H9 (cell line): ENCODE measurements at regions not wholly inside any gene's neighbourhood (a gene's known extent, or its start where the extent isn't known, plus 50 kb on each side); places are given as distances from the start of the nearest gene placed in this dataset.

ENCODE experiments used
- DNase-seq: peaks from one replicate; pipeline ENCODE4 v3.0.0-alpha.2; 2017
- H2AFZ ChIP-seq: one replicate; pipeline ENCODE4 v1.6.1; 2013; ENCODE audit warnings: mild to moderate bottlenecking, low read length, control low read depth, moderate library complexity
- H2AK5ac ChIP-seq: 2 replicates; pipeline ENCODE4 v1.6.1; 2013; ENCODE audit warnings: low read length, control low read depth, mixed read lengths; ENCODE audit not compliant: insufficient read length
- H2BK120ac ChIP-seq: one replicate; pipeline ENCODE4 v1.6.1; 2013; ENCODE audit warnings: low read depth, mild to moderate bottlenecking, low read length, control low read depth, inconsistent platforms; ENCODE audit not compliant: poor library complexity, severe bottlenecking
- H2BK12ac ChIP-seq: 2 replicates; pipeline ENCODE4 v1.6.1; 2013; ENCODE audit warnings: low read length, control low read depth, mixed read lengths, low read depth; ENCODE audit not compliant: insufficient read length
- H2BK15ac ChIP-seq: 2 replicates; pipeline ENCODE4 v1.6.1; 2013; ENCODE audit warnings: low read depth, low read length, control low read depth
- H2BK20ac ChIP-seq: one replicate; pipeline ENCODE4 v1.6.1; 2013; ENCODE audit warnings: low read depth, mild to moderate bottlenecking, low read length, control low read depth, inconsistent platforms; ENCODE audit not compliant: poor library complexity, severe bottlenecking
- H2BK5ac ChIP-seq: 2 replicates; pipeline ENCODE4 v1.6.1; 2013; ENCODE audit warnings: low read length, control low read depth, mixed read lengths; ENCODE audit not compliant: insufficient read length
- H3K14ac ChIP-seq: 2 replicates; pipeline ENCODE4 v1.6.1; 2013; ENCODE audit warnings: low read length, control low read depth; ENCODE audit not compliant: insufficient read depth
- H3K18ac ChIP-seq: 2 replicates; pipeline ENCODE4 v1.6.1; 2013; ENCODE audit warnings: low read depth, mild to moderate bottlenecking, mixed read lengths, low read length, control low read depth; ENCODE audit not compliant: insufficient read length
- H3K23ac ChIP-seq: 2 replicates; pipeline ENCODE4 v1.6.1; 2013; ENCODE audit warnings: low read length, control low read depth, mixed read lengths, low read depth; ENCODE audit not compliant: insufficient read length
- H3K23me2 ChIP-seq: 2 replicates; pipeline ENCODE4 v1.6.1; 2013; ENCODE audit warnings: low read depth, mild to moderate bottlenecking, mixed read lengths, low read length, control low read depth; ENCODE audit not compliant: insufficient read length, poor library complexity, severe bottlenecking
- H3K27ac ChIP-seq: 2 replicates; pipeline ENCODE4 v1.5.1; 2013; ENCODE audit warnings: low read length, control low read depth, mixed read lengths, low read depth; ENCODE audit not compliant: insufficient read length
- H3K27me3 ChIP-seq: 2 replicates; pipeline ENCODE4 v1.6.1; 2013; ENCODE audit warnings: low read length, control low read depth, inconsistent platforms; ENCODE audit not compliant: insufficient read depth
- H3K4ac ChIP-seq: 2 replicates; pipeline ENCODE4 v1.6.1; 2013; ENCODE audit warnings: low read depth, mild to moderate bottlenecking, control low read depth, inconsistent platforms, low read length, moderate library complexity
- H3K4me1 ChIP-seq: 2 replicates; pipeline ENCODE4 v1.6.1; 2013; ENCODE audit warnings: low read length, control low read depth, inconsistent platforms; ENCODE audit not compliant: insufficient read depth
- H3K4me2 ChIP-seq: 2 replicates; pipeline ENCODE4 v1.6.1; 2013; ENCODE audit warnings: low read length, control low read depth, mixed read lengths; ENCODE audit not compliant: insufficient read length, insufficient read depth
- H3K56ac ChIP-seq: 2 replicates; pipeline ENCODE4 v1.6.1; 2013; ENCODE audit warnings: low read depth, mild to moderate bottlenecking, mixed read lengths, low read length, control low read depth; ENCODE audit not compliant: insufficient read length
- H3K79me1 ChIP-seq: 2 replicates; pipeline ENCODE4 v1.6.1; 2013; ENCODE audit warnings: low read depth, mild to moderate bottlenecking, moderate library complexity, low read length, control low read depth, inconsistent platforms; ENCODE audit not compliant: insufficient read depth, poor library complexity, severe bottlenecking
- H3K79me2 ChIP-seq: 2 replicates; pipeline ENCODE4 v1.6.1; 2013; ENCODE audit warnings: low read length, control low read depth, inconsistent platforms; ENCODE audit not compliant: insufficient read depth
- H3K9ac ChIP-seq: 2 replicates; pipeline ENCODE4 v1.6.1; 2013; ENCODE audit warnings: low read length, control low read depth, mixed read lengths; ENCODE audit not compliant: insufficient read length; ENCODE audit errors: extremely low read depth
- H3K9me3 ChIP-seq: one replicate; pipeline ENCODE4 v1.6.1; 2013; ENCODE audit warnings: low read depth, low read length, inconsistent platforms; ENCODE audit not compliant: control insufficient read depth
- H3T11ph ChIP-seq: one replicate; pipeline ENCODE4 v1.6.1; 2013; ENCODE audit warnings: mild to moderate bottlenecking, low read length, control low read depth, inconsistent platforms
- H4K20me1 ChIP-seq: one replicate; pipeline ENCODE4 v1.6.1; 2013; ENCODE audit not compliant: control insufficient read depth, insufficient read length, insufficient read depth
- H4K5ac ChIP-seq: 2 replicates; pipeline ENCODE4 v1.6.1; 2013; ENCODE audit warnings: low read depth, mild to moderate bottlenecking, mixed read lengths, low read length, control low read depth; ENCODE audit not compliant: insufficient read length
- H4K8ac ChIP-seq: replicated peaks from 2 replicates; pipeline ENCODE4 v1.6.1; 2013; ENCODE audit warnings: low read length, control low read depth, mixed read lengths, low read depth; ENCODE audit not compliant: insufficient read length
- H4K91ac ChIP-seq: 2 replicates; pipeline ENCODE4 v1.6.1; 2013; ENCODE audit warnings: low read depth, mild to moderate bottlenecking, moderate library complexity, mixed read lengths, low read length, control low read depth; ENCODE audit not compliant: insufficient read length
- H3K27ac Mint-ChIP-seq, 3 experiments: 2 replicates in 2 of 3; 3 replicates in 1 of 3; pipeline ENCODE4 v1.8.0; 2020 to 2021; ENCODE audit warnings: mixed read lengths in 3 of 3, mild to moderate bottlenecking in 1 of 3, moderate library complexity in 1 of 3
- H3K27me3 Mint-ChIP-seq: 2 replicates; pipeline ENCODE4 v1.8.0; 2021; ENCODE audit warnings: low read depth, mild to moderate bottlenecking, moderate library complexity, mixed read lengths
- H3K36me3 Mint-ChIP-seq, 3 experiments: 2 replicates in 2 of 3; 3 replicates in 1 of 3; pipeline ENCODE4 v1.8.0; 2020 to 2021; ENCODE audit warnings: low read depth in 3 of 3, mixed read lengths in 3 of 3; ENCODE audit not compliant: insufficient read depth in 1 of 3
- H3K4me1 Mint-ChIP-seq, 2 experiments: 2 replicates each; pipeline ENCODE4 v1.8.0; 2020; ENCODE audit warnings: mixed read lengths in 2 of 2
- H3K4me3 Mint-ChIP-seq, 2 experiments: 2 replicates in 1 of 2; 3 replicates in 1 of 2; pipeline ENCODE4 v1.8.0; 2020 to 2021; ENCODE audit warnings: mild to moderate bottlenecking in 2 of 2, mixed read lengths in 2 of 2, moderate library complexity in 1 of 2
- H3K9me3 Mint-ChIP-seq, 2 experiments: 2 replicates in 1 of 2; 3 replicates in 1 of 2; pipeline ENCODE4 v1.8.0; 2020; ENCODE audit warnings: mild to moderate bottlenecking in 2 of 2, mixed read lengths in 2 of 2, moderate library complexity in 1 of 2
- WGBS: extraction: QIAGEN DNeasy Blood & Tissue Kit; methylation state at CpG from one replicate; pipeline ENCODE4 v1.1.7; 2013; ENCODE audit warnings: missing lambda C conversion rate, low lambda C conversion rate, mixed read lengths; ENCODE audit not compliant: insufficient read length; ENCODE audit errors: extremely low coverage; 5-methylcytosine and 5-hydroxymethylcytosine counted together
- TF ChIP-seq, protein P1 (sequence below): fragments of 200-600 bp; sonication (generic); conservative IDR thresholded peaks from 3 replicates; pipeline ENCODE4 v1.8.0; 2021; ENCODE audit warnings: antibody characterized with exemption, mild to moderate bottlenecking

GRCh38 chr1:99384021-99384420, 119.7 kb downstream of the PLPPR4 start:
- no peak overlapping the region for H3K56ac ChIP-seq
- Mint-ChIP-seq H3K27ac (no peak overlapping the region), H3K9me3 (no peaks in the 10 kb centered on the region), H3K4me1 (no peaks in the 10 kb centered on the region), H3K27me3 (no peaks in the 10 kb centered on the region), H3K4me3 (no peak overlapping the region), H3K36me3 (no peaks in the 10 kb centered on the region)
- H2BK120ac ChIP-seq: no peak overlapping the region
- WGBS: no CpG with 5 or more reads among the region's 4 CpGs
- no peak overlapping the region for H3K4me2 ChIP-seq
- H4K20me1 ChIP-seq: no peaks in the 10 kb centered on the region
- H3K79me2 ChIP-seq: no peaks in the 10 kb centered on the region
- H4K5ac ChIP-seq: no peak overlapping the region
- no peak overlapping the region for H2BK12ac ChIP-seq
- H3K4ac ChIP-seq: no peak overlapping the region
- H3T11ph ChIP-seq: no peak overlapping the region
- H2BK20ac ChIP-seq: no peak overlapping the region
- no peak overlapping the region for H4K8ac ChIP-seq
- H4K91ac ChIP-seq: no peak overlapping the region
- H2BK5ac ChIP-seq: no peak overlapping the region
- no peaks in the 10 kb centered on the region for H3K4me1 ChIP-seq
- H2AFZ ChIP-seq: no peak overlapping the region
- no peaks in the 10 kb centered on the region for H3K27me3 ChIP-seq
- no peak overlapping the region for H3K18ac ChIP-seq
- H3K27ac ChIP-seq: no peak overlapping the region
- H3K9ac ChIP-seq: no peak overlapping the region
- no peak overlapping the region for H2AK5ac ChIP-seq
- H2BK15ac ChIP-seq: no peak overlapping the region
- no peaks in the 10 kb centered on the region for H3K9me3 ChIP-seq
- H3K23ac ChIP-seq: no peak overlapping the region
- H3K23me2 ChIP-seq: no peaks in the 10 kb centered on the region
- no peak overlapping the region for H3K14ac ChIP-seq
- H3K79me1 ChIP-seq: no peaks in the 10 kb centered on the region
- TF ChIP-seq, protein P1, sequence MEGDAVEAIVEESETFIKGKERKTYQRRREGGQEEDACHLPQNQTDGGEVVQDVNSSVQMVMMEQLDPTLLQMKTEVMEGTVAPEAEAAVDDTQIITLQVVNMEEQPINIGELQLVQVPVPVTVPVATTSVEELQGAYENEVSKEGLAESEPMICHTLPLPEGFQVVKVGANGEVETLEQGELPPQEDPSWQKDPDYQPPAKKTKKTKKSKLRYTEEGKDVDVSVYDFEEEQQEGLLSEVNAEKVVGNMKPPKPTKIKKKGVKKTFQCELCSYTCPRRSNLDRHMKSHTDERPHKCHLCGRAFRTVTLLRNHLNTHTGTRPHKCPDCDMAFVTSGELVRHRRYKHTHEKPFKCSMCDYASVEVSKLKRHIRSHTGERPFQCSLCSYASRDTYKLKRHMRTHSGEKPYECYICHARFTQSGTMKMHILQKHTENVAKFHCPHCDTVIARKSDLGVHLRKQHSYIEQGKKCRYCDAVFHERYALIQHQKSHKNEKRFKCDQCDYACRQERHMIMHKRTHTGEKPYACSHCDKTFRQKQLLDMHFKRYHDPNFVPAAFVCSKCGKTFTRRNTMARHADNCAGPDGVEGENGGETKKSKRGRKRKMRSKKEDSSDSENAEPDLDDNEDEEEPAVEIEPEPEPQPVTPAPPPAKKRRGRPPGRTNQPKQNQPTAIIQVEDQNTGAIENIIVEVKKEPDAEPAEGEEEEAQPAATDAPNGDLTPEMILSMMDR: no peak
- no peak for DNase-seq
